ENCODE measurements at regions not wholly inside any gene's neighbourhood (a gene's known extent, or its start where the extent isn't known, plus 50 kb on each side); places are given as distances from the start of the nearest gene placed in this dataset.

- Histone ChIP-seq H3K4me1 (no peaks in the 10 kb centered on the region), H3K9me3 (peaks cover 0 to 15% (median 5%) of the 10 kb centered on the region in 3 donors), H3K4me3 (no peak overlapping the region), H3K27me3 (no peaks in the 10 kb centered on the region), H3K27ac (no peak overlapping the region), H3K36me3 (no peaks in the 10 kb centered on the region)
- TF ChIP-seq POLR2A (IDR thresholded peaks at IDR 0.05): no peak
- no peak for TF ChIP-seq CTCF (IDR thresholded peaks at IDR 0.05)
- 78 to 85% methylated on average over 3 to 9 of the region's 32 CpGs for WGBS, 2 donors
- intact Hi-C loops (cut with DNase I): no loop called here
- DNase-seq: no peak
These were observed 163.4 kb upstream of the LRRC4C start for GRCh38 chr11:41622707-41623359.

- no peak overlapping the region for H3K27ac ChIP-seq
- TF ChIP-seq CTCF (IDR thresholded peaks at IDR 0.05) (no peak), POLR2A (IDR thresholded peaks at IDR 0.05) (no peak)
- no peaks in the 10 kb centered on the region for H3K9me3 ChIP-seq
- no peak for DNase-seq
- intact Hi-C loops (cut with DNase I): no loop called here
- WGBS, 2 donors: 61 to 74% methylated on average over 4 to 9 of the region's 9 CpGs
- H3K36me3 ChIP-seq: no peaks in the 10 kb centered on the region
- H3K27me3 ChIP-seq: no peaks in the 10 kb centered on the region
- H3K4me3 ChIP-seq: no peak overlapping the region
- H3K4me1 ChIP-seq: no peaks in the 10 kb centered on the region
These were observed 200.5 kb upstream of the LRRC4C start for GRCh38 chr11:41659985-41660384.

GRCh38 chr11:41660585-41660984 is 201.1 kb upstream of the LRRC4C start:
- H3K27me3 ChIP-seq: no peaks in the 10 kb centered on the region
- H3K4me1 ChIP-seq: no peaks in the 10 kb centered on the region
- intact Hi-C loops (cut with DNase I): no loop called here
- H3K36me3 ChIP-seq: no peaks in the 10 kb centered on the region
- DNase-seq: no peak
- H3K27ac ChIP-seq: no peak overlapping the region
- H3K4me3 ChIP-seq: no peak overlapping the region
- no peak for TF ChIP-seq CTCF (IDR thresholded peaks at IDR 0.05)
- TF ChIP-seq POLR2A (IDR thresholded peaks at IDR 0.05): no peak
- 76 to 82% methylated on average over 8 of the region's 8 CpGs for WGBS, 2 donors
- H3K9me3 ChIP-seq: no peaks in the 10 kb centered on the region

GRCh38 chr11:41665441-41666360 is 206.2 kb upstream of the LRRC4C start:
- Histone ChIP-seq H3K4me1 (no peaks in the 10 kb centered on the region), H3K36me3 (no peaks in the 10 kb centered on the region), H3K27ac (no peak overlapping the region), H3K9me3 (peaks cover 0 to 7% (median 0%) of the 10 kb centered on the region in 3 donors), H3K4me3 (no peak overlapping the region), H3K27me3 (no peaks in the 10 kb centered on the region)
- DNase-seq: no peak
- WGBS, 2 donors: 41 to 58% methylated on average over 7 of the region's 7 CpGs
- TF ChIP-seq POLR2A (IDR thresholded peaks at IDR 0.05) (no peak), CTCF (IDR thresholded peaks at IDR 0.05) (no peak)
- intact Hi-C loops (cut with DNase I): no loop called here

Data from esophagus squamous epithelium (tissue), 5 donors.